ENCODE measurements at regions not wholly inside any gene's neighbourhood (a gene's known extent, or its start where the extent isn't known, plus 50 kb on each side); places are given as distances from the start of the nearest gene placed in this dataset.

GRCh38 chr3:177803500-177803899 lies 606.2 kb upstream of the TBL1XR1 start:
- TF ChIP-seq CTCF (IDR thresholded peaks at IDR 0.05) (no peak), POLR2A (IDR thresholded peaks at IDR 0.05) (no peak)
